ENCODE measurements at regions not wholly inside any gene's neighbourhood (a gene's known extent, or its start where the extent isn't known, plus 50 kb on each side); places are given as distances from the start of the nearest gene placed in this dataset.

DNA sequence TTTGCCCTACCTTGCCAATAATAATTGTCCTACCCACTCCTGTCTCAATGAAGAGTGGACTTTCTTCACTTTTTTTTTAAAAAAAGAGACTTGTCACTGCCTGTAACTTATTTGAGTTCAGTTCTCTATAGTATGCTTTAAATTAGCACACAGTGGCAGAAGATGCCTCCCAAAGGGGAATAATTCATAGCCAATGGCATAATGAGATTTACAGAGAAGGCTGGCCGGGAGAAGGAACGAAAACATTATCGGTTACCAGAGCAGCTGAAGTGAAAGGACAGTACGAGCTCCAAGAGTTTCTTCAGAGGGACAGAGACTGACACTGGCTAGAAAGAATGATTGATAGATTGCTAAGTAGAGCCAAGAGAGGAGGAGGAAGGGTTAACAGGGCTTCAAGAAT, 356.3 kb downstream of the EMP1 start:
- no peak overlapping the region for H3K4me2 ChIP-seq (ENCODE audit: low read depth, low read length)
- H3K27me3 ChIP-seq (ENCODE audit: control insufficient read depth in 1 of 2, insufficient read depth in 2 of 2, low read length in 2 of 2): peaks cover 0 to 3% of the 10 kb centered on the region in 2 experiments; a peak in 1 of 5 replicates
- ChIA-PET CTCF (ENCODE audit: low intra/inter-chr PET ratio, low total read pairs) (no interaction called here), POLR2A (no interaction called here)
- ATAC-seq: no peak
- TF ChIP-seq, protein P1, sequence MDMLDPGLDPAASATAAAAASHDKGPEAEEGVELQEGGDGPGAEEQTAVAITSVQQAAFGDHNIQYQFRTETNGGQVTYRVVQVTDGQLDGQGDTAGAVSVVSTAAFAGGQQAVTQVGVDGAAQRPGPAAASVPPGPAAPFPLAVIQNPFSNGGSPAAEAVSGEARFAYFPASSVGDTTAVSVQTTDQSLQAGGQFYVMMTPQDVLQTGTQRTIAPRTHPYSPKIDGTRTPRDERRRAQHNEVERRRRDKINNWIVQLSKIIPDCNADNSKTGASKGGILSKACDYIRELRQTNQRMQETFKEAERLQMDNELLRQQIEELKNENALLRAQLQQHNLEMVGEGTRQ (IDR thresholded peaks at IDR 0.05; ENCODE audit: low read depth, low read length): no peak
- TF ChIP-seq, protein P1 (CRISPR knock-in tag; IDR thresholded peaks at IDR 0.05; ENCODE audit: borderline replicate concordance): no peak
- TF ChIP-seq ATF3 (CRISPR knock-in tag; IDR thresholded peaks at IDR 0.05) (no peak), ZNF841 (CRISPR knock-in tag; IDR thresholded peaks at IDR 0.05; ENCODE audit: borderline replicate concordance) (no peak), FOSL1 (CRISPR knock-in tag; IDR thresholded peaks at IDR 0.05; ENCODE audit: borderline replicate concordance) (no peak), IKZF1 (IDR thresholded peaks at IDR 0.05) (no peak), TARDBP (CRISPR knock-in tag; IDR thresholded peaks at IDR 0.05) (no peak), ZMYM4 (CRISPR knock-in tag; IDR thresholded peaks at IDR 0.05) (no peak), FOSL2 (CRISPR knock-in tag; IDR thresholded peaks at IDR 0.05) (no peak), ZNF232 (CRISPR knock-in tag; IDR thresholded peaks at IDR 0.05; ENCODE audit: borderline replicate concordance) (no peak), HMG20A (CRISPR knock-in tag; IDR thresholded peaks at IDR 0.05; ENCODE audit: borderline replicate concordance) (no peak), ZNF724P (CRISPR knock-in tag; IDR thresholded peaks at IDR 0.05; ENCODE audit: borderline replicate concordance) (no peak), ZNF772 (CRISPR knock-in tag; IDR thresholded peaks at IDR 0.05) (no peak), MBNL3 (CRISPR knock-in tag; conservative IDR thresholded peaks at IDR 0.05) (no peak), TBL1XR1 (IDR thresholded peaks at IDR 0.05; ENCODE audit: borderline replicate concordance, low read length, partially characterized antibody) (no peak)
- TF ChIP-seq, protein P2, sequence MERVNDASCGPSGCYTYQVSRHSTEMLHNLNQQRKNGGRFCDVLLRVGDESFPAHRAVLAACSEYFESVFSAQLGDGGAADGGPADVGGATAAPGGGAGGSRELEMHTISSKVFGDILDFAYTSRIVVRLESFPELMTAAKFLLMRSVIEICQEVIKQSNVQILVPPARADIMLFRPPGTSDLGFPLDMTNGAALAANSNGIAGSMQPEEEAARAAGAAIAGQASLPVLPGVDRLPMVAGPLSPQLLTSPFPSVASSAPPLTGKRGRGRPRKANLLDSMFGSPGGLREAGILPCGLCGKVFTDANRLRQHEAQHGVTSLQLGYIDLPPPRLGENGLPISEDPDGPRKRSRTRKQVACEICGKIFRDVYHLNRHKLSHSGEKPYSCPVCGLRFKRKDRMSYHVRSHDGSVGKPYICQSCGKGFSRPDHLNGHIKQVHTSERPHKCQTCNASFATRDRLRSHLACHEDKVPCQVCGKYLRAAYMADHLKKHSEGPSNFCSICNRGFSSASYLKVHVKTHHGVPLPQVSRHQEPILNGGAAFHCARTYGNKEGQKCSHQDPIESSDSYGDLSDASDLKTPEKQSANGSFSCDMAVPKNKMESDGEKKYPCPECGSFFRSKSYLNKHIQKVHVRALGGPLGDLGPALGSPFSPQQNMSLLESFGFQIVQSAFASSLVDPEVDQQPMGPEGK (CRISPR knock-in tag; IDR thresholded peaks at IDR 0.05): no peak
- TF ChIP-seq, protein P3, sequence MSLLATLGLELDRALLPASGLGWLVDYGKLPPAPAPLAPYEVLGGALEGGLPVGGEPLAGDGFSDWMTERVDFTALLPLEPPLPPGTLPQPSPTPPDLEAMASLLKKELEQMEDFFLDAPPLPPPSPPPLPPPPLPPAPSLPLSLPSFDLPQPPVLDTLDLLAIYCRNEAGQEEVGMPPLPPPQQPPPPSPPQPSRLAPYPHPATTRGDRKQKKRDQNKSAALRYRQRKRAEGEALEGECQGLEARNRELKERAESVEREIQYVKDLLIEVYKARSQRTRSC (CRISPR knock-in tag; IDR thresholded peaks at IDR 0.05; ENCODE audit: low read depth): no peak
- no peak overlapping the region for H3K27ac ChIP-seq (ENCODE audit: extremely low read length, insufficient read depth, low read length)
- intact Hi-C loops (cut with micrococcal nuclease; ENCODE audit: unreplicated experiment) (no loop called here), in situ Hi-C loops (cut with HindIII; ENCODE audit: extremely low pct_ligation_motif_present, low pct_unique_long_range_greater_than_20kb) (no loop called here)
- H2AFZ ChIP-seq (ENCODE audit: low read length): no peak overlapping the region
- H3K36me3 ChIP-seq (replicated peaks in 1 of 2; ENCODE audit: control insufficient read depth in 1 of 2, insufficient read depth in 2 of 2, low read length in 2 of 2): no peaks in the 10 kb centered on the region
- BruUV-seq (replicated peaks): no TSS peak
- H3K9me3 ChIP-seq (ENCODE audit: low read length): no peaks in the 10 kb centered on the region
- 22% methylated on average over 4 of the region's 4 CpGs for WGBS (ENCODE audit: low lambda C conversion rate)
- no peaks in the 10 kb centered on the region for H3K4me1 ChIP-seq (ENCODE audit: insufficient read depth, low read length)
- no peak overlapping the region for H3K4me3 ChIP-seq (replicated peaks in 1 of 3; ENCODE audit: insufficient read depth in 1 of 3, low read depth in 2 of 3, low read length in 3 of 3)
- no peak for DNase-seq (ENCODE audit: low spot score)
- H3K79me2 ChIP-seq (ENCODE audit: insufficient read depth, low read length): no peaks in the 10 kb centered on the region
- H4K20me1 ChIP-seq (ENCODE audit: insufficient read depth, low read length): no peaks in the 10 kb centered on the region
- FAIRE-seq: no peak
- H3K9ac ChIP-seq (ENCODE audit: insufficient read depth, low read depth, low read length): no peak overlapping the region

All from HepG2 (cell line).